NOMO-1 (cell line): ENCODE measurements at regions not wholly inside any gene's neighbourhood (a gene's known extent, or its start where the extent isn't known, plus 50 kb on each side); places are given as distances from the start of the nearest gene placed in this dataset.
"Not testable (repeated sequence)": the region's sequence is repeated elsewhere in the genome, so short reads cannot be mapped to it uniquely, and the experiment has no call there.

Source experiments
- DNase-seq, 2 experiments: peaks; one replicate each; lab custom pipeline; 2025; ENCODE audit not compliant: unreplicated experiment in 2 of 2; lab: John Stamatoyannopoulos, UW

DNA sequence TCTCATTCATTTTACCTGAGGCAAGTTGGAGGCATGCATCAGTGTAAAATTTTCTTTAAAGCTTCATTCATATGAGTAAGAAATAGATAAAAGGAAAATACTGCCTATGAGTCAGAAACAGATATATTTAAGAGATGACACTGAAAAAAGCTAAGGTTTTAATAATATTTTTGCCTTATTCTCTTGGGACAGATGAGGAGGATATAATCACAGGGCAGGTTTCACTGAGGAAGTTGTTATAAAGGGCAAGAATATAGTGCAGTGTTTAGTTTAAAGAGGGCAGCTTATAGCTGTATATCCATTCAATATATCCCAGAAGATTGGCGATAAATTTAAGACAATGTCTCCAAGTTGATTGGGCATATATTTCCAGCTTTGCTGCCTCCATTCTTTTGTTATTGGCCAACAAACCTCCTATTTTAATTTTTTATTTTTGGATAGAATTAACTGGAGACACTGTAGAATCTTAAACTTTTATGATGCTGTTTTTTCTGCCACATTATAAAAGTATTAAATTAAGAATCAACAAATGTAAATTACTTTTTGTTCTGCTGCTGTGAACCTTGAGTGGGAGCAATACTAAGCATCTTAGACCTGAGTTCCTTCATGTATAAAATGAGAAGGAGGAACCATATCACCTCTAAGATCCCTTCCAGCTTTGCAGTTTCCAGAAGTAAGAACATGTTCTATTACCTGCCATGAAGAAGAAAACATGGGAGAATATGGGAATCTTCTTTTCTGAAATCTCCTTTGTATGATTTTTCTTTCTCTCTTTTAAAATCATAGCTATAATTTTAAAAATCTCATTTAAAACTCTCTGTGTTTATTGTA is 171.6 kb downstream of the S1PR1 start:
- DNase-seq = no peak

DNA sequence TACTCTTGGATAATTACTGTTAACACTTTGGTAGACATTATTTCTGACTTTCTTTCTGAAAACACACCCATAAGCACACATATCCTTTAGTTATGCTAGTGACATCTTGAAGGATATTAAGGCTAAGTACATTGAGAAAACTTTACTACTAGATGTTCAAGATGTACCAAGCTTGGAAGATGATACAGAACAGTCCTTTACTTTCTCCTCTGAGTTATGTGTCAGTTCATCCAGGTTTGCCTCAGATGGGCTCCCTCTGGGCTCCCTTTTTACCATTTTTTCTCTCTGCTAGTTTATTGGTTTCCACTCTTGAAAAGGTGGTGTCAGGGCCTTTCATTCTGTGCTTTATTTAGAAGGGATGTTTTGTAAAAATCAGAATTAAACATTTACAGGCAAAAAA is 172.3 kb downstream of the S1PR1 start:
- no peak for DNase-seq

DNA sequence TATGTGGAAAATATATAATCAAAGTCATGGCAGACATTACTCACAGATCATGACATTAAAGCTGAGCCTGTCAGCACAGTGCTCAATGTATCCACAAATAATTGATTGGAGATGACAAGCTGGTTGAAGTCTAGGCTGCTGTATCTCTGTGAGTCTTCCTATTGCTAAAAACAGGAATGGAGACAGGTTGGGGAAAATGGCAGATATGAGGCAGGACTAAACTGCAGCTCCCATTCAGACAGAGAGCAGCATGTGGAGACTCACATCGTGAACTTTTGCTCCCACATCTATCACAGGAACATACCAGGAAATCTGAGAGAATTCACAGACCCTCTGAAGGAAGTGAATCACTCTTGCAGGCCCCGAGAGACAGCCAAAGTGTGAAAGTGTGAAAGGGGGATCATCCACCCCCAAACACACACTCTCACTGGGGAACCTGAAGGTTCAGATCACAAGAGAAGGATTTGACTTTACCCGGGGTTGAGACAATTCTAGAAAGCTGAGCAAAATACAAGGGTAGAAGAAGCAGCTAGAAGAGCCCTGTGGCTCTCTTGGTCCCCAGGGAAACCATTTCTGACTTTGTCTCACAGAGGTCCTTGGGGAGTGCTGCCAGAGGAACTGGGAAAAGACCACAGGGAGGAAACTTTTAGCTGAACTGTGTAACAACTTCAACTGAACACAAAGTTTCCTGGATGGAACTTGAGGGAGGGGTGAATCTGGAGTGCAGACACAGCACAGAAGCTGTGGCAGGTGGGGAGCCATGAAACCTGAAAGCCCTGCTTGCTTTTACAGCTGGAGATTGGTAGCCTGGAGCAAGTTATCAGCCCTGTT is 173.4 kb downstream of the S1PR1 start:
- DNase-seq = no peak

DNA sequence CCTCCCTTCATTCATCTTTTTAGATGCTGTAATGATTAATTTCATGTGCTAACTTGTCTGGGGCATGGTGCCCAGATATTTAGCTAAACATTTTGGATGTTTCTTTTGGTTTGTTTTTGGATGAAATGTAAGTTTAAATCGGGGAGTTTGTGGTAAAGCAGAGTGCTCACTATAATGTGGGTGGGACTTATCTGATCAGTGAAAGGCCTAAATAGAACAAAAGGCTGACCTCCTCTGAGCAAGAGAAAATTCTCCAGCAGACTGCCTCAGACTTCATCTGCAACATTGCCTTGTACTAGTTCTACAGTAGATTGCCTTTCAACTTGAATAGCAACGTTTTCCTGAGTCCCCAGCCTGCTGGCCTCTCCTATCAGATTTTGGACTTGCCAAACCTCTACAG is 183.6 kb downstream of the S1PR1 start:
- no peak for DNase-seq

DNA sequence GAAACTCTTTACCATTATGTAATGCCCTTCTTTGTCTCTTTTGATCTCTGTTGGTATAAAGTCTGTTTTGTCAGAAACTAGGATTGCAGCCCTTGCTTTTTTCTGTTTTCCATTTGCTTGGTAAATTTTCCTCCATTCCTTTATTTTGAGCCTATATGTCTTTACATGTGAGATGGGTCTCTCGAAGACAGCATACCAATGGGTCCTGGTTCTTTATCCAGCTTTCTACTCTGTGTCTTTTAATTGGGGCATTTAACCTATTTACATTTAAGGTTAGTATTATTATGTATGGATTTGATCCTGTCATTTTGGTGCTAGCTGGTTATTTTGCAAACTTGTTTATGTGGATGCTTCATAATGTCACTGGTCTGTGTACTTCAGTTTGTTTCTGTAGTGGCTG is 191.3 kb downstream of the S1PR1 start:
- DNase-seq = not testable (repeated sequence)

DNA sequence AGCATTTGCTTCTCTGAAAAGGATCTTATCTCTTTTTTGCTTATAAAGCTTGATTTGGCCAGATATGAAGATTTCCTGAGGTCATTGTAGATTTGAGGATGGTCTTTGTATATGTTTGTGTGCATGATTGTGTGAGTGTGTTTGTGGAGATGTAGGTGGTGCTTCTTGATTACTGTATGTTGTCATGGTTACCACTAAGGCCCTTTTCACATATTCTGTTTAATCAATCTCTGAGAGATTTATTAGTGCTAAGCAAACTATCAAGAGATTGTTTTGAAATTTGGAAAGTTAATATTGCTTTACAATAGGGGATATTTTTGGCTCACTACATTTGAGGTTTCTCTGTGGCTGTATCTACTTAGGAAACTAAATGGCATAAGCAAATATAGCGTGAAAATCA is 191.7 kb downstream of the S1PR1 start:
- DNase-seq = no peak

DNA sequence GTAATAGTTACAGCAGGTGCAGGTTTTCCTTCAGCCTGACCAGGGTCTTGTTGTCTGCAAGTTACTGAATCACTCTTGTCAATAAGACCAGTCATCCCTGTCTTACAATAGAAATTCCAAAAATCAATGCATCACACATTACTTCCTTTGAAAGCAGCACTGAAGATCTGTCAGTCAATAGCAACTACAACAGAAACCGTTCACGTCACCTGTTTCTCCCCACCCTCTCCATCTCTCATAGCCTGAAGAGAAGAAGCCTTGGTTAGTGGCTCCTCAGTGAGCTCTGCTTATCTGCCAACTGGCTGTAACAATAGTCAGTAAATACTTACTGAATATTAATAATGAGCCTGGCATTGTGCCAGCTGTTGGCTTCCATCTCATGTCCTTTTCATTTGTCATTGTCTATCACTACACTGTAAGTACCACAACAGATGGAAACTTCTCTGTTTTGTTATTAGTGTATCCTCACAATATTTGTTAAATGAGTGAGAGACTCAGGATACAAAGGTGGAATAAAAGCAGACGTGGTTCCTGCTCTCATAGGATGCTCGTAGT is 195.2 kb downstream of the S1PR1 start:
- DNase-seq = no peak

DNA sequence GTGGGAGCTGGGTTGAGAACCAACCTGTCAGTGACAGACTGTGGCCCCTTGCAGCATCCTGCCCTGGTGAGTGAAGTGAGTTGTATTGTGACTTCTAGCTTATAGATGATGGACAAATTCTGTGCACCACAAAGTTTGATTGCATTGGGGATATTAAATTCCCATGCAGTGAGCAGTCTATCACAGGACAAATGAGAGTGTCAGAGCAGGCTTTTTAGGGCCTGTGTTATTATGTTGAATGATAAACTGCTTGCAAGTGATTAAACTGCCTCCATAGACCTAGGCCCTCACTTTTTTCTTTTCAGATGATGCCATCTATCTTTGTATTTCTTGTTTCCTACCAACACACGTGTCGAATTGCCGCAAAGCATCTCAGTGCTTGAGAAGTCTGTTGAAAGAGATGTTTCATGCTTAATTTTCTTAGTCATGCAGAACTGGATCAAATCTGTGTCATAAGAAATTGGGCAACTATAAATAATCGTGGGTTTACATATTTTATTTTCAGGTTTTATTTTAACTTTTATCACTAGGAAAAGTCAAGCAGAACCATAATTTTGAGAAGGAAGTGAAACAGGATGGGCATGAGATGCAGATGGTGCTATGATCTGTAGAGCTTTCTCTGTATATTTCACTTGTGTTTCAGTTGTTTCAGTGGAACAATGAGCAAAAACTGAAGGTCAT is 199.2 kb downstream of the S1PR1 start:
- no peak for DNase-seq

DNA sequence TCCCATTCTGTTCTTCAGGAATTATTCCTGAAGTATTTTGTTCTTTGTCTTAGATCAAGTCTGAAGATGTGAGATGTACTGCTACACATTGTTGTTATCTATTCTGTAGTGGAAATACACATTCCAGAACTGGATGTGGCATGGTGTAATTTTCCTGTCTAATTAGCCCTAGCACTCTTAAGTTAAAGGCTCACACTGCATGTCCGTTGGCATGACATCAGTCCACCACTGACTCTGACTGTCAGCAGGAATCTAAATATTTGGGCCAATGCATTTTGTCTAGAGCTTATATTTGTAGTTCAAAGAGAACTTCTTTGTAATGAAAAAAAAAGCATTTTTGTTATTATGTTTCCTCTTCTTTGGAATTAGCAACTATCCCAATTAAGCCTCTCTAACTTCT is 201.0 kb downstream of the S1PR1 start:
- no peak for DNase-seq

DNA sequence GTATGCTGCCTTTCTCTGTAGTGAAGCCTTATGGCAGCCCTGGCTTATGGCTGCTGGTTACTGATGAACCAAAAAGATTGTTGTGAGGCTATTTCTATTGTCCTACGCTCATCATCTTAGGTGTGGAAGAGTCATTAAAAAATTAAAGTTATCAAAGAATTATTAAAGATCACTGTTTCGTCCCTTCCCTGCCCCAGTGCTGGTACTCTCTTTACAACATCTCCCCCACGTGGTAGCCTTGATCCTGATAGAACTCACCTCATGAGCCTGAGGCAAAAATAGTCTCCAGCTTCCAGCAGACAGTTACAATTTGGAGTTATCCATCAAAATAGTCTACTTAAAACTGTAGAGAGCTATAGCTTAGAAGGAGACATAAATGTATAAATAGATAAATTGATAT is 201.5 kb downstream of the S1PR1 start:
- DNase-seq = no peak

DNA sequence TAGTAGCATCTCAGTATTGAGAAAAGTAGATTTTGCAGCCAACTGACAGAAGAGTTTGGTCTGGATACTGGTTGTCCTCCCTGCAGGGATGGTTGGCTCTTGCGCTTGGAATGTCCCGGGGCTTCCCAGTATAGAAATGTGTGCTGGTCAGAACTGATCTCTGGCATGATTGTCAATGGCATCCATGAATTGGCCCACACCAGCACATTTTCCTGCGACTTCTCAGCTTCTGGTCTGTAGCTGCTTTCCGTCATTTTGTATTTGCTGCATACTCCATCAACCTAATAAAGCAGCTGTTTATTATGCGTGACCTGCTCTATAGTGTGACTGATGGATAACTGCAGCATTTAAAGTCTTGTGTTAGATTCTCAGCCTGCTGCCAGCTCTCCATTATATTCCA is 203.7 kb downstream of the S1PR1 start:
- DNase-seq = no peak

DNA sequence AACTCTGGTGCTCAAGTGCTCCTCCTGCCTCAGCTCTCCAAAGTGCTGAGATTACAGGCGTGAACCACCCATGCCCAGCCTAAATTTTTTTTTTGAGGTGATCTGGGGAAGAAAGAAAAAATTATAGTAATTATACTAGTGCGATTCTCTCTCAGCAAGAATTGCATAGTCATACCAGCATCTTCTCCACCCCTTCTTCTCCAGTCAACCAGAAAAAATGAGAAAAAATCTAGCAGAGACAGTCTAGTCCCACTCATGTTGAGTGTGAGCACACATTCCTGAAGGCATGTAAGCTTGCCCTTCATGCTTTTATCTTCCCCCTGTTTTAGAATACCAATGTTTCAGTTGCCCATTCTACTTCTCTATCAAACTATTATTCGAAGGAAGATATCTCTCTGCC is 207.6 kb downstream of the S1PR1 start:
- no peak for DNase-seq

DNA sequence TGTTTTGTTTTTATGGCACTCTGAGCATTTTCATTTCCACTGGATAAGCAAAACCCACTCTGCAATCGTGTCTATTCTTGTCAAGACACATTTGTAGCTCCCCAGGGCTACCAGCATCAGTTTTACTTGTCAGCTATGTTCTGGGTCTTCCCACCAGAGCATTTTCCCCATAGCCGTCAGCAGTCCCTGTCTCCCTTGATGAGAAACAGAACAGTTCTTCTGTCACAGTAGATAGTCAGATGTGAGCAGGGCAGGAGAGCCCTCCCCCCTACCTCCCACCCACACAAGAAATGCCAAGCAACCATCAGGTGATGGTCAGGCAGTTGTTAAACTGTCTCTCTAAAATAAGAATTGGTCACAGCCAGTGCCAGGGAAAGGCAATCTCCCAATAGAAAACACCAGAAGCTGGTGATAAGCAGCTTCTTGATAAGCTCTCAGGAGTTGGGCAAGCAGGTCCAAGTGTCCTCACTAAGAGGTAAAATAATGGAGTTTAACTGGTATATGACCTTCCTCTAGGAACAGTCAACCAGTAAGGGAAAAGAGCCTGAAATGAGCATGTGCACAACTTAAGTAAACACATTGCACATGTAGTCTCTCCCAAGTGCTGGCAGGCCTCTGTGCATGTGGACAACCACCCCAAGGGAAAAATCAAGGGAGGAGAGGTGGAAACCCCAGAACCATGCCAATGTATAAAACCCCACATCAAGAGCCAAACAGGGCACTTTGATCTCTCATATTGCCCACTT is 208.2 kb downstream of the S1PR1 start:
- no peak for DNase-seq

DNA sequence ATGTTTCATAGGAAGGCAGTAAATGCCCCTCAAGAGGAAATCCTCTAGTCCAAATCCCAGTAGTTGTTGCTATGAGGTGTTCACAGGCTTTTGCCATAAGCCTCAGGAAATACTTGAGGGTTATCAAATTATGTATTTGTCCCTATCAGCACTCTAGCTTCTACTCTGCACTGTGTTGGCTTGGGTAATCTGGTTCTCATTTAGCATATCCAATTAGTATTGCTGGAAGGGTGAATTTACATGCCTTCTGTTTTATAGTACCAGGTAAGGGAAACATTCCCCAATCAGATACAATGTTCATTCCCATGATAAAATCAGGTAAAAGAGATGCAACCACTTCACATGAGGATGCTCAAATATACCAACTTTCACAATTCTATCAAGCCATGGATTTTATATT is 211.2 kb downstream of the S1PR1 start:
- no peak for DNase-seq

DNA sequence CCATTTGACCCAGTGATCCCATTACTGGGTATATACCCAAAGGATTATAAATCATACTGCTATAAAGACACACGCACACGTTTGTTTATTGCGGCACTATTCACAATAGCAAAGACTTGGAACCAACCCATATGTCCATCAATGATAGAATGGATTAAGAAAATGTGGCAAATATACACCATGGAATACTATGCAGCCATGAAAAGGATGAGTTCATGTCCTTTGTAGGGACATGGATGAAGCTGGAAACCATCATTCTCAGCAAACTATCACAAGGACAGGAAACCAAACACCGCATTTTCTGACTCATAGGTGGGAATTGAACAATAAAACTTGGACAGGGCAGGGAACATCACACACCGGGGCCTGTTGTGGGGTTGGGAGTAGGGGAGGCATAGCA is 213.9 kb downstream of the S1PR1 start:
- not testable (repeated sequence) for DNase-seq

DNA sequence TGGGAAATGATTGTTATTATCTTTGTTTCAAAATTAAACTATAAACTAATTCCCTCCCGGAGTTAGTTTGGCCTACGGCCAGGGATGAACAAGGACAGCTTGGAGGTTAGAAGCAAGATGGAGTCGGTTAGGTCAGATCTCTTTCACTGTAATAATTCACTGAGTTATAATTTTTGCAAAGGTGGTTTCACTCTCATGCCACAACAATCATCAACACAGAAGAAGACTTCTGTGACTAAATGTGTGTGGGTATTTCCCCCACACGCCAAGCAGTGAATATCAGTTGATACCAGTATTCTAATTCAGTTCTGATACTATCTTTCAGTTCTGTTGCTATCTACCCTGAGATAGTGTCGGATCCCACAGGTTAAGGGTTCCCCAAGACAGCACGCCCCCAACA is 215.1 kb downstream of the S1PR1 start:
- no peak for DNase-seq

DNA sequence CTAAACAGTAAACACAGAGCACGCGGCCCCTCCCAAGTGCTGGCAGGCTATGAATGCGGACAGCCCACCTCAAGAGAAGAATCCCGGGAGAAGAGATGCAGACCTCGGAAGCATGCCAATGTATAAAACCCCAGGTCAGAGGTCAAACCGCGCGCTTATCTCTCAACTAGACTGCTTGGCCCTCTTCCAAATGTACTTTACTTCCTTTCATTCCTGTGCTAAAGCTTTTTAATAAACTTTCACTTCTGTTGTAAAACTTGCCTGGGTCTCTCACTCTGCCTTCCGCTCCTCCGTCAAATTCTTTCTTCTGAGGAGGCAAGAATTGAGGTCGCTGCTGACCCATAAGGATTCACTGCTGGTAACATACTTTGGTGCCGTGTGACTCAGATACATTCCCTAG is 216.0 kb downstream of the S1PR1 start:
- DNase-seq = no peak

DNA sequence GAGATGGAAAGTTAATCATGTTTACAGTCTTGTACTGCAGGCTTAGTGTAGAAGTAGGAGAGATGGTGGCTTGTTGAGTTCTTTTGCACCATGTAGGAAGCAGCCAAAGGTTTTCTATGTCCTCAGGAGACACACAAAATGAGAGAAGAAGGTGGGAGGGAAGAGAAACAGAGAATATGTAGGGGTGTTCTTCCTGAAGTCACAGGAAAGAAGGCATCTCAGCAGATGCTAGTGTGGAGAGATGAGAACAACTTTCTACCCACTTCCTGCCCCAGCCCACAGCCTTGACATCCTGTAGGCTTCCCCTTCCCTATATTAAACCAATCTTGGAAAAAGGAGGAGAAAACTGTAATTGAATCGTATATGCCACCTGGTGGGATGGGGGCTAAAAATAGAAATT is 217.0 kb downstream of the S1PR1 start:
- no peak for DNase-seq

DNA sequence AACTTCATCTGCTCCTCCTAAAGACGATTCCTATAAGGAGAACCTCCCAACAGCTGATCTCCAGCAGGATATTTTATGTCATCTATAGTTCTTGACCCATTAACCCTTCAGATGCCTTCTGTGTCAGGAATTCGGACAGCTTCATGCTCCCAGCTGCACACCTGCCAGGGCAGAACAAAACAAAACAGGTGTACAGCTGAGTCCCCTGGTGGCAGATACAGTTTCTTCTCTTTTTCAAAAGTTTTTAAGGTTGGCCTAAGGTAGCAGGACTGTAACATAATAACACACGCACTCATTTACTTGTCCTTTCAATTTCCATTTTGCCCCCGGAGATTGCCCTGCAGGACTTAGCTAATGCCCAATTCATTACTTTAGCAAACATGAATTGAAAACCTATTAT is 218.3 kb downstream of the S1PR1 start:
- DNase-seq = no peak

DNA sequence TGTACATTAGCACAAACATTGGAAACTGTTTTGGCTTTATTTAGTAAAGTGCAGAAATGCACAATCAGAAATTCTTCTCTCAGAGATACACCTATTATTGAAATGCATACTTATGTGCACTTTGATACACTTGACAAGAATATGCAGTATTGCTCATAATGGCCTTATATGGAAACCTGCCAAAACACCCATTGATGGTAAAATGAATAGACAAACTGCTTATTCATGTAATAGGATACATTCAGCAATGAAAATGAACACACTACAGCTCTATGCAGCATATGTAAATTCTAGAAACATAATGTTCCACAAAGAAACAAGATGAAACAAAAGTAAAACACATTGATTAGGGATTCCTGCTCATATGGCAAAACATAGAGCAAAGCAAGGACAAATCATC is 223.9 kb downstream of the S1PR1 start:
- DNase-seq = no peak

DNA sequence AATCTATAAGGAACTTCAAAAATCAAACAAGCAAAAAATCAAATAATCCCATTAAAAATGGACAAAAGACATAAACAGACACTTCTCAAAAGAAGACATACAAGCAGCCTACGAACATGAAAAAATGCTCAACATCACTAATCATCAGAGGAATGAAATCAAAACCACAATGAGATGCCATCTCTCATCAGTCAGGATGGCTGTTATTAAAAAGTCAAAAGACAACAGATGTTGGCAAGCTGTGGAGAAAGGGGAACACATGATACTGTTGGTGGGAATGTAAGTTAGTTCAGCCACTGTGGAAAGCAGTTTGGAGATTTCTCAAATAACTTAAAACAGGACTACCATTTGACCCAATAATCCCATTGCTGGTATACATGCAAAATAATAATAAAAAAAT is 226.4 kb downstream of the S1PR1 start:
- DNase-seq = no peak
